GM18873 (cell line): ENCODE measurements at regions not wholly inside any gene's neighbourhood (a gene's known extent, or its start where the extent isn't known, plus 50 kb on each side); places are given as distances from the start of the nearest gene placed in this dataset.
A peak's percentile ranks its signal among the peaks of the same experiment; 100 is the strongest.

ENCODE experiments used
- ATAC-seq: cut with Tn5 transposase; IDR thresholded peaks from one replicate; pipeline ENCODE4 v1.9.1; 2021; ENCODE audit warnings: mild to moderate bottlenecking, moderate library complexity, moderate number of reproducible peaks; ENCODE audit not compliant: unreplicated experiment, low FRiP score

GRCh38 chr10:43819464-43820230 lies 171.0 kb upstream of the ZNF32 start:
- no peak for ATAC-seq

DNA sequence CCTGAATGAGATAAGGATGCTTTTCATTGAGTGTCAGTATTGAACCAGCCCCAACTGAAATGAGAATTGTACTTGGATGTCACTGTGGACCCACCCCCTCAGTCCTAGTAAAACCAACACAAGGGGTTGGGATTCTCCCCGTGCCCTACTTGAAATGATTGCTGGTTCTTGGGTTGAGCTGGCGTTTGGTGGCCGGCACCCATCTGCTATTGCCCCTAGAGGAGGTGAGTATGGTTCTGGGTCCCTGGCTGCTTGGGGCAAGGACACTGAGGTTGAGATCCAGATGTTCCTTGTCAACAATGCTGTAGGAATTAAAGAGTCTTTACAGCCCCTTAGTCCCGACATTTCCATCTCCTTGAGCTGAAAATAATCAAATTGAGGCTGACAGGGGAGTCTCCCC lies 170.0 kb upstream of the ZNF32 start:
- no peak for ATAC-seq

DNA sequence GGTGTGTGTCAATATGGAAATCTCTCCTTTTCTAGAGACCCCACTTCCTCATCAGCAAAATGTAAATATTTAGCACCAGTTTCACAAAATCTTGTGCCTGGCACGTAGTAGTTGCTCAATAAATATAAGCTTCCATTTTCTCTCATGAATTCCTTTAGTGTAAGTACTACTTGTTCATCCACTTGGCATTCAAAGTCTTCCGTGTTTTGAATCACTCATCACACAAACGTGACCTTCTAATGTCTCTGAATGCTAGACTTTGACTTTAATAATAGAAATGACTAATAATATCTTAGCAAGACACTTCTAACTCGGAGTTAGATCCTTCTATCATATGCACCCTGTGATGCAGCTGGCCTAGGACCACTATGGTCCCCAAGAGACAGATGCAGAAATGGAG lies 168.7 kb upstream of the ZNF32 start:
- ATAC-seq: no peak

DNA sequence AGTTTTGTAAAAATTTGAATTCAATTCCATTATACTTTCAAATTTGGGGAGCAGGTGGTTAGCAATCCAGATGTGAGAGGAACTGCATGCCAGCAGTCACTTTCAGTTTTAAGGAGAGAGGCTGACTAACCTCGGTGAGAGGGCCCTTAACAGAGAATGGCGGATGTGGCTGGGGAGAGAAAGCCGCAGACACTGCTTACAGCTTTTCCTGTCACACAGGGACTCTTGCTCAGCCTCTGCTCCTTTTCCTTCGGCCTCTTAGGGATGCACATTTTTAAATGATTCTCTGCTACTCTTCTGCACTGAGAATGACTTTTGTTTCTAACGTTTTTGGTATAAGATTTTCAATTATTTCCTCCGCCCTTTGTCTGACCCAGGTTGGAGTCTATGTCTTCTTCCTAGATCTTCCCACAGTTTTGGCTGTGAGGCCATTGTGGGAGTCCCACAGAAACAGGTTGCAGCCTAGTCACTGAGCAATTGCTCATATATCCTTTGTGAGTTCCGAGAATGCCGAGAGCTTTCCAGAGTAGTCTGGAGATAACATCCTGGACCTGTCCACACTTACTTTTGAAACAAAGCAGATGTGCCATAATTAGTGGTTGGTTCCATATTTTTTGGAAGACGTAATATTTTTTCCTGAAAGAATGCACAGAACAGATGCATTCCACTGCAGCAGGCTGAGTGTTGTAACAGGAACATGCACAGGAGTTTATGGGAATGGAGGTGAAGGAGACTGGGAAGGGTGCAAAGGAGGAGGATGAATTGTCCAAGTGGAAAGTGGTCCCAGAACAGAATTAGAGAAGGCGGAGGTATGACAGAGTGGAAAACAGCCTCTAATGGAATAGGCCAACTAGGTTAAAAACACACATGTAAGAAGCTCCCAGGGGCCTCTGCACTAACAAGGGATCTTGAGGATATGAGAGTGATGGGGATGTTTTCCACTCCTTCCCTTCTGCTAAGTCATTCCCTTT lies 168.0 kb upstream of the ZNF32 start:
- peak; percentile 85 for ATAC-seq

GRCh38 chr10:43815181-43815885 lies 166.7 kb upstream of the ZNF32 start:
- ATAC-seq: no peak

DNA sequence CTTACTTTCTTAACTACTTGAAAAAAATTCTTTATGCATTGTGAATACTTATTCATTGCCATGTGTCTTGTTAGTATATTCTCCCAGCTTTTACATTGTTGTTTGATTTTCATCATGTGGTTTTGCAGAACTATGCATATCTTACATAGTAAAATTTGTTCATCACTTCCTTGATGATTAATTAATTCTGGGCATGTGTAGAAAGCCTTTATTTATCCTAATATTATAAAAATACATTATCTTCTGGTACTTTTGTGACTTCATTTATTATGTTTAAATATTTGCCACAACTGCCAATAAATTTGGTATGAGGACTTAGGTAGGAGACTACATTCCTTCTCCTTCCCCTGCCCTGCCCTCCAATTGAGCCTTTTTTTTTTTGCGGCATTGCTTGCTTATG lies 166.0 kb upstream of the ZNF32 start:
- no peak for ATAC-seq

DNA sequence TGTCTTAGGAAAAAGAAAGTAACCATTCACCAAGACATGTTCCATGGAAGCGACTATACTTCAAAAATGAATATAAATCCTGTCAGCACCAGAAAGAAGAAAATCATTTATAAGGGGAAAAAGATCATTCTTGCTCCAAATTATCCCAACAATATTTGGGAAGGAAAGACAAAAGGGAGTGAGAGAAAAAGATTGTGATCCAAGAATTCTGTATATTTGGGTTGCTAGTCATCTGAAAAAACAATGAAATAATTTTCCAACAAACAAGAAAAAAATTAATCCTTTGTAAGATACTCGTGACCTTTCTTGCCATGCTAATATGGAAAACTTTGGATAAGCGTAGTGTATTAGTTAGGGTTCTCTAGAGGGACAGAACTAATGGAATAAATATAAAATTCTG lies 163.2 kb upstream of the ZNF32 start:
- no peak for ATAC-seq

GRCh38 chr10:43809211-43809930 lies 160.7 kb upstream of the ZNF32 start:
- ATAC-seq: no peak

GRCh38 chr10:43808136-43808535 lies 159.5 kb upstream of the ZNF32 start:
- peak; percentile 79 for ATAC-seq

DNA sequence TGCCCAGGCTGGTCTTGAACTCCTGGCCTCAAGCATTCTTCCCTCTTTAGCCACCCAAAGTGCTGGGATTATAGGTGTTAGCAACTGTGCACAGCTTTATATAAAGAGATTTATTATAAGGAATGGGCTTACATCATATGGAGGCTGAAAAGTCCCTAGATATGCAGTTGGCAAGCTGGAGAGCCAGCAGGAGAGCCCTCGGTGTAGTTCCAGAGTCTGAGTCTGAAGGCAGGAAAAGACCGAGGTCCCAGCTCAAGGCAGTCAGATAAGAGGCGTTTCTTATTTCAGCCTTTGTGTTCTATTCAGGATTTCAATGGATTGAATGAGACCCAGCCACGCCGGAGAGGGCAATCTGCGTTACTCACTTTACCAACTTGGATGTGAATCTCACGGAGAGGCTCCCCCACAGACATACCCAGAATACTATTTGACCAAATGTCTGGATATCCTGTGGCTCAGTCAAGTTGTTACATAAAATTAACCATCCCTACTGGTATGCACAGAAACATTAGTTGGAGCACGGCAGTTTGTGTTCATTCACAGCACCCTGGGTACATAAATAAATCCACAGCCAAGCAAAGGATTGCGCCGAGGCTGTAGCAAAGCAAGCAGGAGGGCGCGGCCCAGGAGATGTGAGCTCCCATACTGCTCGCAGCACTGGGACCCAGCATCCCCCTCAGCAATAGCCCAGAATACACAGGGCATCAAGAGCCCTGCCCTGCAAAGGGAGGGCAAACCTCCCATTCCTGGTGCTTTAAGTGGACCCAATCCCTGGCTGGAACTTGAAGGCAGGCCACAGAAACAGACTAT lies 158.4 kb upstream of the ZNF32 start:
- ATAC-seq: no peak

GRCh38 chr10:43803791-43804190 lies 155.1 kb upstream of the ZNF32 start:
- no peak for ATAC-seq

GRCh38 chr10:43802988-43803696 lies 154.5 kb upstream of the ZNF32 start:
- no peak for ATAC-seq

GRCh38 chr10:43801626-43802025 lies 152.9 kb upstream of the ZNF32 start:
- no peak for ATAC-seq

DNA sequence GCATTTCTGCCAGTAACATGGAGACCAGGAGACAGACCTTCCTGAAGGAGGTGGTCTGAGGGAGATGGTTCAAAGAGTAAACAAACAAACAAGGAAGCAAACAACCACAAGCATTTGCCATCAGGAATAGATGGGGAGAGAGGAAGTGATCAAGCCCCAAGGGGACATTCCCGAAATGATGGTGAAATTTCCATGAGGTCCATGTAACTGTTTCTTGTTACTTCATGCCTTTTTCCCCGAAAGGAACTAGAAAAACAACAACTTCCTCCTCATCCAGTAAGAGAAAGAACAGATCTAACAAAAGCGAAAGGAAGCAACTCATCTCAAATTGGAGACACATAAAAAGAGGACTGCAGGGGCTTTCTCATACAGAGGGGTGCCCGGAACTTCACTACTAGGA lies 152.5 kb upstream of the ZNF32 start:
- ATAC-seq: no peak

- no peak for ATAC-seq
Observed at GRCh38 chr10:43796781-43797180, 148.1 kb upstream of the ZNF32 start.

DNA sequence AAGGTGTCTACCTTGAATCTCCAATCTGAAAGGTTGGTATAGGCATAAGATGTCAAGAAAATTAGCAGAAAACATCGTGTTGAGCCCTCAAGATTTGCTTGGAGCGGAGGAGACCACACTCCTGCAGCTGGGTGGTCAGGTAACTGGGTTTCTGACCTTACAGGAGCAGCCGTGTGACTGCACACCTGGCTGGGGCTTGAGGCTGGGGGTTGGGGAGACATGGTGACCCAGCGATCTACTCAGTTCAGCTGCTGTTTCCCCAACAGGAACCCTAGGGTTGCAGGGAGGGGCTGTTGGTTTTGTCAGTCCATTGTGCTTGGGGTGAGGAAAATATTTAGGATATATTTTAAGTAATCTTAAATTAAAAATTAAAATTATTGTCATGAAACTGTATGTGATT lies 147.0 kb upstream of the ZNF32 start:
- ATAC-seq: no peak

DNA sequence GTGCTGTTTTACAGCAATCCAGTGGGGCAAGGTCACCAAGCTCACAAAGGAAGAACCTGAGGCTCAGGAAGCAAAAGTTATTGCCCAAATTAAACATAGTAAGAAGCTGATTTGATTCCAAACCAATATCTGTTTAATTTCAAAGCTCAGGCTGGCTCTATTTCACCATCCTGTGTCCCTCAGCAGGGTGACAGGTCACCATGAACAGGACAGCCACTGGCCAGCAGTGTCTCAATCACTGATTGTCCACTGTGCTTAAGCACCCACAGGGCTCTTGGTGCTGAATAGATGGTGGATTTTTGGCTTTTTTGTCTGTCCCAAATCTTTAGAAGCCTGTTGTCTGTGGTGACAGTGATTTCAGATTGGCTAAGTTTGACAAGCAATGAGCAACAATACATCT lies 146.4 kb upstream of the ZNF32 start:
- ATAC-seq: no peak

DNA sequence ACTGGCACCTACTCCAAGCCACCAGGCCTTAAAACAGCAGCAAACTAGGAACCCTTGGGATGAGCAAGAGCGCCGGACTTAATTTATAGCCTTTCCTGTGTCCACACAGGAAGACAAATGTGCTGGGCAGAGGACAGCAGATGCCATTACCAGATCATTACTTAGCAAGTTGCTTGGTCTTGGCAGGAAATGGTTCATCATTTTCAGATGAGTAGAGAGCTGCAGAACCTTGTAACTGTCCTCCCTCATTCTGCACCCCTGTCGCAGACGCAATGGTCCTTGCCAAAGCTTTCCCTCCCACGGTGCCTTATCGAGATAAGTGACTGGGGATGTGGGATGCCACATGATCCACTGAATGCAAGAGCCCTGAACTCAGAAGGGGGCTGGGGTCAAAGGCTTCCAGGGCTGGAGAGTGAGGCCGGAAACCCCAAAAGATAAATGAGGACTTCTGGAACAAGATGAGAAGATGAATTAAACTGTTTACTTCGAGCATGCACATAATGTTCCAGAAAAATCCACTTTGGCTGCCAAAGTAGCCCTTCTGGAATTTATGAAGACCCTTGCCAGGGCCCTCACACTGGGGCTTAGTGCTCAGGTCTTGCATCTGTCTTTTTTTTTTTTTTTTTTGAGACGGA lies 145.6 kb upstream of the ZNF32 start:
- no peak for ATAC-seq
